HG02642 (cell line): ENCODE measurements at regions not wholly inside any gene's neighbourhood (a gene's known extent, or its start where the extent isn't known, plus 50 kb on each side); places are given as distances from the start of the nearest gene placed in this dataset.
"Not testable (repeated sequence)": the region's sequence is repeated elsewhere in the genome, so short reads cannot be mapped to it uniquely, and the experiment has no call there.

Source experiments
- ATAC-seq: cut with Tn5 transposase; IDR thresholded peaks from one replicate; pipeline ENCODE4 v1.9.1; 2021; ENCODE audit warnings: mild to moderate bottlenecking; ENCODE audit not compliant: unreplicated experiment, poor library complexity

GRCh38 chr4:75422998-75423397 is 91.2 kb downstream of the RCHY1 start:
- ATAC-seq = no peak

GRCh38 chr4:75412746-75413145 is 101.5 kb downstream of the RCHY1 start:
- ATAC-seq = no peak

- ATAC-seq = no peak
These were observed 115.7 kb downstream of the RCHY1 start for GRCh38 chr4:75398501-75398900.

- ATAC-seq = no peak
These were observed 122.6 kb downstream of the RCHY1 start for GRCh38 chr4:75391489-75392166.

GRCh38 chr4:75386426-75386825 is 127.8 kb downstream of the RCHY1 start:
- not testable (repeated sequence) for ATAC-seq

- no peak for ATAC-seq
These were observed 129.1 kb downstream of the RCHY1 start for GRCh38 chr4:75385106-75385505.

- no peak for ATAC-seq
These were observed 137.7 kb downstream of the RCHY1 start for GRCh38 chr4:75376543-75376942.

- no peak for ATAC-seq
These were observed 142.3 kb downstream of the RCHY1 start for GRCh38 chr4:75371915-75372314.

- no peak for ATAC-seq
These were observed 143.6 kb downstream of the RCHY1 start for GRCh38 chr4:75370576-75370975.

GRCh38 chr4:75345423-75345822 is 168.8 kb downstream of the RCHY1 start:
- ATAC-seq = no peak

GRCh38 chr4:75344915-75345314 is 169.3 kb downstream of the RCHY1 start:
- ATAC-seq = no peak

- no peak for ATAC-seq
These were observed 170.9 kb downstream of the RCHY1 start for GRCh38 chr4:75343333-75343732.

- ATAC-seq = no peak
These were observed 173.6 kb downstream of the RCHY1 start for GRCh38 chr4:75340561-75340960.

GRCh38 chr4:75338352-75338880 is 175.8 kb downstream of the RCHY1 start:
- ATAC-seq = no peak

- ATAC-seq = no peak
These were observed 186.2 kb downstream of the RCHY1 start for GRCh38 chr4:75327804-75328512.

- no peak for ATAC-seq
These were observed 188.8 kb downstream of the RCHY1 start for GRCh38 chr4:75325318-75325979.

GRCh38 chr4:75321484-75321883 is 192.7 kb downstream of the RCHY1 start:
- no peak for ATAC-seq

- not testable (repeated sequence) for ATAC-seq
These were observed 196.6 kb downstream of the RCHY1 start for GRCh38 chr4:75317641-75318040.

GRCh38 chr4:75308049-75308448 is 206.2 kb downstream of the RCHY1 start:
- no peak for ATAC-seq

- no peak for ATAC-seq
These were observed 207.7 kb downstream of the RCHY1 start for GRCh38 chr4:75306506-75306905.

GRCh38 chr4:75302648-75303047 is 211.6 kb downstream of the RCHY1 start:
- no peak for ATAC-seq
